ENCODE measurements at regions not wholly inside any gene's neighbourhood (a gene's known extent, or its start where the extent isn't known, plus 50 kb on each side); places are given as distances from the start of the nearest gene placed in this dataset.
"Not testable (repeated sequence)": the region's sequence is repeated elsewhere in the genome, so short reads cannot be mapped to it uniquely, and the experiment has no call there.

- whole genome bisulfite sequencing = no CpG with 5 or more reads among the region's 1 CpG
- H3K36me3 ChIP-seq (ENCODE audit: insufficient read depth); DNase-seq (ENCODE audit: extremely low spot score); H3K4me1 ChIP-seq (ENCODE audit: insufficient read depth); H3K27ac ChIP-seq (ENCODE audit: low read depth); H3K4me3 ChIP-seq (ENCODE audit: low read depth, low read length): not testable (repeated sequence)
Measured at GRCh38 chr15:38852188-38852587, 287.6 kb upstream of the RASGRP1 start.

- no peaks in the 10 kb centered on the region for H3K4me1 ChIP-seq (ENCODE audit: insufficient read depth)
- WGBS = 69% methylated on average over 1 of the region's 1 CpG
Measured at GRCh38 chr15:38853608-38854007, 289.0 kb upstream of the RASGRP1 start.

GRCh38 chr15:38854506-38854905, 289.9 kb upstream of the RASGRP1 start:
- Histone ChIP-seq H3K36me3 (ENCODE audit: insufficient read depth) (no peaks in the 10 kb centered on the region), H3K4me3 (ENCODE audit: low read depth, low read length) (no peak overlapping the region), H3K27ac (ENCODE audit: low read depth) (no peak overlapping the region), H3K4me1 (ENCODE audit: insufficient read depth) (no peaks in the 10 kb centered on the region)
- 74% methylated on average over 4 of the region's 4 CpGs for WGBS
- no peak for DNase-seq (ENCODE audit: extremely low spot score)

More at GRCh38 chr15:38853608-38854007, 289.0 kb upstream of the RASGRP1 start:
- H3K36me3 ChIP-seq (ENCODE audit: insufficient read depth) = no peaks in the 10 kb centered on the region
- no peak overlapping the region for H3K4me3 ChIP-seq (ENCODE audit: low read depth, low read length)
- no peak overlapping the region for H3K27ac ChIP-seq (ENCODE audit: low read depth)
- no peak for DNase-seq (ENCODE audit: extremely low spot score)

- no peak overlapping the region for H3K4me3 ChIP-seq (ENCODE audit: low read depth, low read length)
- WGBS = 82% methylated on average over 1 of the region's 1 CpG
- H3K27ac ChIP-seq (ENCODE audit: low read depth) = no peak overlapping the region
- H3K36me3 ChIP-seq (ENCODE audit: insufficient read depth) = no peaks in the 10 kb centered on the region
- H3K4me1 ChIP-seq (ENCODE audit: insufficient read depth) = no peaks in the 10 kb centered on the region
- no peak for DNase-seq (ENCODE audit: extremely low spot score)
Measured at GRCh38 chr15:38857814-38858213, 293.2 kb upstream of the RASGRP1 start.

- H3K4me1 ChIP-seq (ENCODE audit: insufficient read depth) = no peaks in the 10 kb centered on the region
- WGBS = 84% methylated on average over 2 of the region's 2 CpGs
Measured at GRCh38 chr15:38859574-38859973, 295.0 kb upstream of the RASGRP1 start.

GRCh38 chr15:38860253-38860652, 295.6 kb upstream of the RASGRP1 start:
- Histone ChIP-seq H3K4me3 (ENCODE audit: low read depth, low read length) (no peak overlapping the region), H3K4me1 (ENCODE audit: insufficient read depth) (no peaks in the 10 kb centered on the region), H3K36me3 (ENCODE audit: insufficient read depth) (no peaks in the 10 kb centered on the region), H3K27ac (ENCODE audit: low read depth) (no peak overlapping the region)
- DNase-seq (ENCODE audit: extremely low spot score) = no peak
- 73% methylated on average over 4 of the region's 4 CpGs for WGBS

More at GRCh38 chr15:38859574-38859973, 295.0 kb upstream of the RASGRP1 start:
- Histone ChIP-seq H3K27ac (ENCODE audit: low read depth) (no peak overlapping the region), H3K36me3 (ENCODE audit: insufficient read depth) (no peaks in the 10 kb centered on the region), H3K4me3 (ENCODE audit: low read depth, low read length) (no peak overlapping the region)
- DNase-seq (ENCODE audit: extremely low spot score) = no peak

GRCh38 chr15:38860674-38861073, 296.1 kb upstream of the RASGRP1 start:
- no peak for DNase-seq (ENCODE audit: extremely low spot score)
- Histone ChIP-seq H3K27ac (ENCODE audit: low read depth) (no peak overlapping the region), H3K4me1 (ENCODE audit: insufficient read depth) (no peaks in the 10 kb centered on the region), H3K4me3 (ENCODE audit: low read depth, low read length) (no peak overlapping the region), H3K36me3 (ENCODE audit: insufficient read depth) (no peaks in the 10 kb centered on the region)

- no peak overlapping the region for H3K27ac ChIP-seq (ENCODE audit: low read depth)
- no peak for DNase-seq (ENCODE audit: extremely low spot score)
- H3K4me3 ChIP-seq (ENCODE audit: low read depth, low read length) = no peak overlapping the region
- no peaks in the 10 kb centered on the region for H3K36me3 ChIP-seq (ENCODE audit: insufficient read depth)
- H3K4me1 ChIP-seq (ENCODE audit: insufficient read depth) = no peaks in the 10 kb centered on the region
Measured at GRCh38 chr15:38861108-38861507, 296.5 kb upstream of the RASGRP1 start.

- no peak for DNase-seq (ENCODE audit: extremely low spot score)
- 66% methylated on average over 1 of the region's 1 CpG for WGBS
- H3K27ac ChIP-seq (ENCODE audit: low read depth) = no peak overlapping the region
- no peaks in the 10 kb centered on the region for H3K4me1 ChIP-seq (ENCODE audit: insufficient read depth)
- H3K36me3 ChIP-seq (ENCODE audit: insufficient read depth) = no peaks in the 10 kb centered on the region
- H3K4me3 ChIP-seq (ENCODE audit: low read depth, low read length) = no peak overlapping the region
Measured at GRCh38 chr15:38862099-38862498, 297.5 kb upstream of the RASGRP1 start.

GRCh38 chr15:38863381-38863780, 298.8 kb upstream of the RASGRP1 start:
- no peaks in the 10 kb centered on the region for H3K36me3 ChIP-seq (ENCODE audit: insufficient read depth)
- H3K4me3 ChIP-seq (ENCODE audit: low read depth, low read length) = no peak overlapping the region
- no peaks in the 10 kb centered on the region for H3K4me1 ChIP-seq (ENCODE audit: insufficient read depth)
- DNase-seq (ENCODE audit: extremely low spot score) = no peak
- 92% methylated on average over 4 of the region's 4 CpGs for WGBS
- H3K27ac ChIP-seq (ENCODE audit: low read depth) = no peak overlapping the region

GRCh38 chr15:38864122-38864521, 299.5 kb upstream of the RASGRP1 start:
- Histone ChIP-seq H3K4me3 (ENCODE audit: low read depth, low read length) (no peak overlapping the region), H3K4me1 (ENCODE audit: insufficient read depth) (no peaks in the 10 kb centered on the region), H3K27ac (ENCODE audit: low read depth) (no peak overlapping the region), H3K36me3 (ENCODE audit: insufficient read depth) (no peaks in the 10 kb centered on the region)
- WGBS = 89% methylated on average over 3 of the region's 3 CpGs
- no peak for DNase-seq (ENCODE audit: extremely low spot score)

- peak; percentile 59 for DNase-seq (ENCODE audit: extremely low spot score)
- Histone ChIP-seq H3K27ac (ENCODE audit: low read depth) (no peak overlapping the region), H3K4me1 (ENCODE audit: insufficient read depth) (no peaks in the 10 kb centered on the region), H3K4me3 (ENCODE audit: low read depth, low read length) (no peak overlapping the region), H3K36me3 (ENCODE audit: insufficient read depth) (no peaks in the 10 kb centered on the region)
- WGBS = 35% methylated on average over 9 of the region's 9 CpGs
Measured at GRCh38 chr15:38864827-38865581, 300.4 kb upstream of the RASGRP1 start.

GRCh38 chr15:38867556-38867955, 302.9 kb upstream of the RASGRP1 start:
- WGBS = 94% methylated on average over 7 of the region's 7 CpGs
- H3K4me3 ChIP-seq (ENCODE audit: low read depth, low read length) = no peak overlapping the region
- no peak overlapping the region for H3K27ac ChIP-seq (ENCODE audit: low read depth)
- DNase-seq (ENCODE audit: extremely low spot score) = no peak
- no peaks in the 10 kb centered on the region for H3K36me3 ChIP-seq (ENCODE audit: insufficient read depth)
- no peaks in the 10 kb centered on the region for H3K4me1 ChIP-seq (ENCODE audit: insufficient read depth)

GRCh38 chr15:38868326-38869114, 303.9 kb upstream of the RASGRP1 start:
- no peak overlapping the region for H3K4me3 ChIP-seq (ENCODE audit: low read depth, low read length)
- H3K27ac ChIP-seq (ENCODE audit: low read depth) = no peak overlapping the region
- 66% methylated on average over 8 of the region's 8 CpGs for WGBS
- H3K4me1 ChIP-seq (ENCODE audit: insufficient read depth) = no peaks in the 10 kb centered on the region
- no peak for DNase-seq (ENCODE audit: extremely low spot score)
- no peaks in the 10 kb centered on the region for H3K36me3 ChIP-seq (ENCODE audit: insufficient read depth)

All from urinary bladder (tissue), 3 donors.